ENCODE measurements at regions not wholly inside any gene's neighbourhood (a gene's known extent, or its start where the extent isn't known, plus 50 kb on each side); places are given as distances from the start of the nearest gene placed in this dataset.

DNA sequence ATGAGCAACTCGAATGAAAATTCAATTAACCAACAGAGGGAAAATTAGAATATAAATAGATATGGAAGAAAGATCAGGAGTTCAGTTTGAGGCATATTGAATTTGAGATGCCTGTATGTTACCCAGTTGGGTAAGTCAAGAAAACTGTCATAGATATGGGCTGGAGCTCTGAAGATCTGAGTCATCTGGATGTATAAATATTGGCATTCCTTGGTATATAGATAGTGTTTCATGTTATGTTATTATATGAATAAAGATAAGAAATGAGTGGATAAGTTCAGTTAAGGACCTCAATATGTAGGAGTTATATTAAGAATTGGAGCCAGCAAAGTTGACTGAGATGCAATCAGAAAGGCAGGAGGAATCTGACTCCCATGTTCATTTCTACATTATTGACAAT is 543.6 kb upstream of the SMIM31 start:
- no peaks in the 10 kb centered on the region for H3K9me3 ChIP-seq
- H3K27me3 ChIP-seq (ENCODE audit: insufficient read depth in 3 of 3, low read length in 2 of 3): no peaks in the 10 kb centered on the region
- WGBS, 3 donors: 39 to 43% (median 40%) methylated on average over 1 of the region's 1 CpG
- H3K4me3 ChIP-seq: no peak overlapping the region
- no peak for DNase-seq
- H3K36me3 ChIP-seq (ENCODE audit: insufficient read depth in 1 of 2, low read depth in 1 of 2): no peaks in the 10 kb centered on the region
- intact Hi-C loops (cut with DNase I): no loop called here
- no peaks in the 10 kb centered on the region for H3K4me1 ChIP-seq
- ATAC-seq: no peak
- TF ChIP-seq, protein P1, sequence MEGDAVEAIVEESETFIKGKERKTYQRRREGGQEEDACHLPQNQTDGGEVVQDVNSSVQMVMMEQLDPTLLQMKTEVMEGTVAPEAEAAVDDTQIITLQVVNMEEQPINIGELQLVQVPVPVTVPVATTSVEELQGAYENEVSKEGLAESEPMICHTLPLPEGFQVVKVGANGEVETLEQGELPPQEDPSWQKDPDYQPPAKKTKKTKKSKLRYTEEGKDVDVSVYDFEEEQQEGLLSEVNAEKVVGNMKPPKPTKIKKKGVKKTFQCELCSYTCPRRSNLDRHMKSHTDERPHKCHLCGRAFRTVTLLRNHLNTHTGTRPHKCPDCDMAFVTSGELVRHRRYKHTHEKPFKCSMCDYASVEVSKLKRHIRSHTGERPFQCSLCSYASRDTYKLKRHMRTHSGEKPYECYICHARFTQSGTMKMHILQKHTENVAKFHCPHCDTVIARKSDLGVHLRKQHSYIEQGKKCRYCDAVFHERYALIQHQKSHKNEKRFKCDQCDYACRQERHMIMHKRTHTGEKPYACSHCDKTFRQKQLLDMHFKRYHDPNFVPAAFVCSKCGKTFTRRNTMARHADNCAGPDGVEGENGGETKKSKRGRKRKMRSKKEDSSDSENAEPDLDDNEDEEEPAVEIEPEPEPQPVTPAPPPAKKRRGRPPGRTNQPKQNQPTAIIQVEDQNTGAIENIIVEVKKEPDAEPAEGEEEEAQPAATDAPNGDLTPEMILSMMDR (IDR thresholded peaks at IDR 0.05): no peak
- H3K27ac ChIP-seq: no peak overlapping the region

DNA sequence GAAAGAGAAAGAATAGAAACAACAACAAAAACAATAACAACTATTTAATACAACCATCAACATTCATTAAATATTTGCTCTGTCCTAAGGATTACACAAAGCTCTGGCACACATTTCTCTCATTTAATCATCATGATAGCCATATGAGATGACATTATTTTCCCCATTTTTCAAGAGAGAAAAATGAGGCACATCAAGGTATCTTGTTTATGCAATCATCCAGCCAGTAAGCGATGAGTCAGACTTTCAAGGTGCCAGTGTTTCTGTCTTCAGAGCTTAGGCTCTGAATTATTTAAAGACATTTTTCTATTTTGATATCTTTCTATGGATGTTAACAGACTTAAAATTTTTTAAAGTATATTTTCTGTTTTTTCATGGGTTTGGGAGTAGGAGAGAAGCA is 541.8 kb upstream of the SMIM31 start:
- no peak for ATAC-seq
- no peaks in the 10 kb centered on the region for H3K4me1 ChIP-seq
- intact Hi-C loops (cut with DNase I): no loop called here
- no peaks in the 10 kb centered on the region for H3K9me3 ChIP-seq
- 92 to 97% (median 96%) methylated on average over 1 of the region's 1 CpG for WGBS, 3 donors
- H3K27me3 ChIP-seq (ENCODE audit: insufficient read depth in 3 of 3, low read length in 2 of 3): no peaks in the 10 kb centered on the region
- TF ChIP-seq, protein P1 (IDR thresholded peaks at IDR 0.05): no peak
- H3K27ac ChIP-seq: no peak overlapping the region
- H3K4me3 ChIP-seq: no peak overlapping the region
- no peak for DNase-seq
- no peaks in the 10 kb centered on the region for H3K36me3 ChIP-seq (ENCODE audit: insufficient read depth in 1 of 2, low read depth in 1 of 2)

DNA sequence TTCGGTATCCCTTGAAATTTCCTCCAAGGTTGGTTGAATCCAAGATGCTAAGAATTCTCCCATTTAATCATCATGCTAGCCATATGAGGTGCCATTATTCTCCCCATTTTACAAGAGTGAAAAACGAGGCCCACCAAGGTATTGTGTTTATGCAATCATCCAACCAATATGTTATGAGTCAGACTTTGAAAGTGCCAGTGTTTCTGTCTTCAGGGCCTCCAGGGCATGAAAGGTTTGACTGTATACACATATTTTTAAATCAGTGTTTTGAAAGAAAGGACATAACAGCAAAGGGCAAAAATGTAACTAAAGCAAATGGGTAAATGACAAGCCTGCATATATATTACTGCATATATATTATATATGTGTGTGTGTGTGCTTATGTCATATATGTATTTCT is 541.2 kb upstream of the SMIM31 start:
- Histone ChIP-seq H3K27ac (no peak overlapping the region), H3K4me1 (no peaks in the 10 kb centered on the region), H3K36me3 (ENCODE audit: insufficient read depth in 1 of 2, low read depth in 1 of 2) (no peaks in the 10 kb centered on the region), H3K27me3 (ENCODE audit: insufficient read depth in 3 of 3, low read length in 2 of 3) (no peaks in the 10 kb centered on the region), H3K4me3 (no peak overlapping the region), H3K9me3 (no peaks in the 10 kb centered on the region)
- DNase-seq (no peak), ATAC-seq (no peak)
- 64 to 75% (median 65%) methylated on average over 2 of the region's 2 CpGs for WGBS, 3 donors
- TF ChIP-seq, protein P1 (IDR thresholded peaks at IDR 0.05): no peak
- intact Hi-C loops (cut with DNase I): no loop called here

DNA sequence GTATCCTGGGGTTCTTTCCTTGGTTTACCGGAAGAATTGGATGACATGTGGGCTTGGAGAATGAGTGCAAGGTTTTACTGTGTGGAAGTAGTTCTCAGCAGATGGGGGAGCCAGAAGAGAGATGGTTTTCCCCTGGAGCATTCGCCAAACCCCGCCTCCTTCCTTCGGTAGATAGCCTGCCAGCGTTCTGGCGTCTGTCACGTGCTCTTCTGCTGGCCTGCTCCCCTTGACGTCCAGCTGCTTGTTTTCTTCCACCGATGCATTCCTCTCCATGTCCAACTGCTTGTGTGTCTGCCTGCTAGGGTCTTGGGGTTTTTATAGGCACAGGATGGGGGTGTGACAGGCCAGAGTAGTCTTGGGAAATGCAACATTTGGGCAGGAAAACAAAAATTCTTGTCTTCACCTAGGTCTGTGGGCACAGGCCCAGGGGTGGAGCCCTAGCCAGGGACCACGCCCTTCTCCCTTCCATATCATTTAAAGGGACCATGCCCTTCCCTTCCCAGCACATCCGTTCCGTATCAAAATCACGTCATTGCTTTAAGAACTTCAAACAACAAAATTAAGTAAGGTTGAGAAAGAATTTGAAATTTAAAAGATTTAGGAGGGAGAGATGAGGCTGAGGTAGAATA is 538.7 kb upstream of the SMIM31 start:
- ATAC-seq: no peak
- Histone ChIP-seq H3K4me1 (no peaks in the 10 kb centered on the region), H3K27me3 (ENCODE audit: insufficient read depth in 3 of 3, low read length in 2 of 3) (no peaks in the 10 kb centered on the region), H3K27ac (no peak overlapping the region), H3K9me3 (no peaks in the 10 kb centered on the region), H3K36me3 (ENCODE audit: insufficient read depth in 1 of 2, low read depth in 1 of 2) (no peaks in the 10 kb centered on the region), H3K4me3 (no peak overlapping the region)
- TF ChIP-seq, protein P1 (IDR thresholded peaks at IDR 0.05): no peak
- WGBS, 3 donors: 67 to 71% (median 67%) methylated on average over 13 of the region's 13 CpGs
- intact Hi-C loops (cut with DNase I): no loop called here
- DNase-seq: no peak

DNA sequence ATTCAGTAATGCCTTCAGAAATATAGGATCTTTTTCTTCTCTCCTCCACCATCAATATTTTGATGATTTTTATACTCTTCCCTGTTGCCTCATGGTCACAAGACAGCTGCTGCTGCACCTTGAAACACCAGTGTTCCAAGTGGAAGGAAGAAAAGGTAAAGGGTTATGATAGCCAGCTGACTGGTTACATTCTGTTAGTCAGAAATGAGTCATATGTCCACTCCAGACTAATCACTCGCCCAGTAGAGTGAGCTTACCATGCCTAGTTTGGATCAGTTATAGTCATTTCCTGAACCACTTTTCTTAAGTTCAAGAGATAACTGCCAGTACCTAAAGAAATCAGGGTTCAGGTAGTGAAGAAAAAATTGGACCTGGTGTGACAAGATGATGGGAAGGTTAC is 532.3 kb upstream of the SMIM31 start:
- TF ChIP-seq, protein P1 (IDR thresholded peaks at IDR 0.05): no peak
- H3K36me3 ChIP-seq (ENCODE audit: insufficient read depth in 1 of 2, low read depth in 1 of 2): no peaks in the 10 kb centered on the region
- WGBS, 3 donors: 79 to 84% (median 81%) methylated on average over 1 of the region's 1 CpG
- no peak overlapping the region for H3K27ac ChIP-seq
- intact Hi-C loops (cut with DNase I): no loop called here
- no peak overlapping the region for H3K4me3 ChIP-seq
- ATAC-seq (no peak), DNase-seq (no peak)
- H3K27me3 ChIP-seq (ENCODE audit: insufficient read depth in 3 of 3, low read length in 2 of 3): no peaks in the 10 kb centered on the region
- no peaks in the 10 kb centered on the region for H3K4me1 ChIP-seq
- H3K9me3 ChIP-seq: no peaks in the 10 kb centered on the region

Data from psoas muscle (tissue), 7 donors.